ENCODE measurements at regions not wholly inside any gene's neighbourhood (a gene's known extent, or its start where the extent isn't known, plus 50 kb on each side); places are given as distances from the start of the nearest gene placed in this dataset.

DNA sequence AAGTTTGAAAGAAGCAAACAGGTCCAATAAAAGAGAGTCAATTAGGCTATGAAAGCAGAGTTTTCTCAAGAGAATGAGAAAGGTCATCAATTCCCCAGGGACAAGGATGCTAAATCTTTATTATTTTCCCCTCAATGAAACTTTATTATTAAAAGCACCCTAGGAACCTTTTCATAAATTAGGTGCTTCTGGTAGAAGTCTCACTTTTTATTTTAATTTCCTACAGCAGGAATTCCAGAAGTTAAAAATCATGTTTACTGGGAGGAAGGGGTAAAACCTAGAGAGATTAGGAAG lies 223.2 kb upstream of the SOX5 start:
- DNase-seq (ENCODE audit: low read depth), result no peak
- TF ChIP-seq, protein P1, sequence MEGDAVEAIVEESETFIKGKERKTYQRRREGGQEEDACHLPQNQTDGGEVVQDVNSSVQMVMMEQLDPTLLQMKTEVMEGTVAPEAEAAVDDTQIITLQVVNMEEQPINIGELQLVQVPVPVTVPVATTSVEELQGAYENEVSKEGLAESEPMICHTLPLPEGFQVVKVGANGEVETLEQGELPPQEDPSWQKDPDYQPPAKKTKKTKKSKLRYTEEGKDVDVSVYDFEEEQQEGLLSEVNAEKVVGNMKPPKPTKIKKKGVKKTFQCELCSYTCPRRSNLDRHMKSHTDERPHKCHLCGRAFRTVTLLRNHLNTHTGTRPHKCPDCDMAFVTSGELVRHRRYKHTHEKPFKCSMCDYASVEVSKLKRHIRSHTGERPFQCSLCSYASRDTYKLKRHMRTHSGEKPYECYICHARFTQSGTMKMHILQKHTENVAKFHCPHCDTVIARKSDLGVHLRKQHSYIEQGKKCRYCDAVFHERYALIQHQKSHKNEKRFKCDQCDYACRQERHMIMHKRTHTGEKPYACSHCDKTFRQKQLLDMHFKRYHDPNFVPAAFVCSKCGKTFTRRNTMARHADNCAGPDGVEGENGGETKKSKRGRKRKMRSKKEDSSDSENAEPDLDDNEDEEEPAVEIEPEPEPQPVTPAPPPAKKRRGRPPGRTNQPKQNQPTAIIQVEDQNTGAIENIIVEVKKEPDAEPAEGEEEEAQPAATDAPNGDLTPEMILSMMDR (IDR thresholded peaks at IDR 0.05; ENCODE audit: insufficient read depth, low read length), result no peak
- H3K4me3 ChIP-seq (ENCODE audit: low read depth, low read length), result no peak overlapping the region

DNA sequence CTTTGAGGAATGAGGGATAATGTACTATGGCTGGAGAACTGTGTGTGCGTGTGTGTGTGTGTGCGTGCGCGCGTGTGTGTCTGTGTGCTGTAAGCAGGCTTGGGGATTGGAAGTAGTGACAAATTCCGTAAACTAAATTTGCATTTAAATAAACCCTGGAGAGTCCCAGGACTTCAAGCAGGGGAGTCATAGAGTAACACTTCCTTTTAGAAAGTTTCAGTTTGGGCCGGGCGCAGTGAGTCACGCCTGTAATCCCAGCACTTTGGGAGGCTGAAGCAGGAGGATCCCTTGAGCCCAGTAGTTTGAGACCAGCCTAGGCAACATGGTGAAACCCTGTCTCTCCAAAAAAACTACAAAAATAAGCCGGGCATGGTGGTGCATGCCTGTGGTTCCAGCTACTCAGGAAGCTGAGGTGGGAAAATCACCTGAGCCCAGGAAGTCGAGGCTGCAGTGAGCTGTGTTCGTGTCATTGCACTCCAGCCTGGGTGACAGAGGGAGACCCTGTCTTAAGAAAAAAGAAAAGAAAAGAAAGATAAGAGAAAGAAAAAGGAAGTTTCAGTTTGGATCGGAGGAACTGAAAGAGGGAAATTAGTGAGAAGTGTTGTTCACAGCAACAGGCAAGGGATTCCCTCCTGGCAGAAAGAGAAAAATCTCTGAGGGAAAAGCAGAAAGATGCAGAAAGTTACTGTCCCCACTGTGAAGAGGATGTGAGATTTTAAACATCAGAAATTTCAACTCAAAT lies 222.7 kb upstream of the SOX5 start:
- H3K4me3 ChIP-seq (ENCODE audit: low read depth, low read length), result no peak overlapping the region
- no peak for DNase-seq (ENCODE audit: low read depth)
- TF ChIP-seq, protein P1 (IDR thresholded peaks at IDR 0.05; ENCODE audit: insufficient read depth, low read length), result no peak

DNA sequence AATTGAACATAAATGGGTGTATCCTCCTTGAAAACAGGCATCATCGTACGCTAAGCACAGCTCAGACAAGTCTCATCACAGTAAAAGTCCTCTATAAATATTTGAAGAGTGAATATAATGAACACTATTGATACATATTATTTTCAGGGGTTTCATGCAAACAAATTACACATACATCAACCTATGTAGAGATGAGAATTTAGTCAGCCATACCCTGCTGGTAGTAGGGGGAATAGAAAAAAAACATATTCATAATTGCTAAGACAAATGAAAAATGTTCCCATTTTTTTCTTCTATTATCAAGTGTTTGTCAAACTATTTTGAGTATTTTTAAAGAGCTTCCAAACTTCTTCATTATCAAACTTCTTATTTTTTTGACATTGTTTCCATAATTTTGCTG lies 205.6 kb upstream of the SOX5 start:
- no peak overlapping the region for H3K4me3 ChIP-seq (ENCODE audit: low read depth, low read length)
- DNase-seq (ENCODE audit: low read depth), result no peak
- TF ChIP-seq, protein P1 (IDR thresholded peaks at IDR 0.05; ENCODE audit: insufficient read depth, low read length), result no peak

DNA sequence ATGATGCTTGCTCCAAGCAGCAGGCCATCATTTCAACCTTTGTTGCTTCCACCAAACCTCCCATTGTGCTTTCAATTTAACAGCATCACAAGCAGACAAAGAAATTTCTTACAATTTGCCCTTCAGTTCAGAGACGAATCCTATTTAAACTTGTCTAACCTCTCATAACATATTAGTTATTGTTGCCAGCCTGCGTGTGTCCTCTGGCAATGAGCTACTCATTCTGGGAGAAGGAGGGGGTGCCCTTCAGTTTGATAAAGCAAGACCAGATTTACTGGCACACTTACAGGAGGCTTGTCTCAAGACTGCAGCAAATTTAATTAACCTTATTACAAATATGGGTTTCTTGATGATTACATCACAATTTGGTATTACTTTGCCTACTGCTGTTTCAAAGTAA lies 203.6 kb upstream of the SOX5 start:
- no peak overlapping the region for H3K4me3 ChIP-seq (ENCODE audit: low read depth, low read length)
- no peak for DNase-seq (ENCODE audit: low read depth)
- TF ChIP-seq, protein P1 (IDR thresholded peaks at IDR 0.05; ENCODE audit: insufficient read depth, low read length), result no peak

DNA sequence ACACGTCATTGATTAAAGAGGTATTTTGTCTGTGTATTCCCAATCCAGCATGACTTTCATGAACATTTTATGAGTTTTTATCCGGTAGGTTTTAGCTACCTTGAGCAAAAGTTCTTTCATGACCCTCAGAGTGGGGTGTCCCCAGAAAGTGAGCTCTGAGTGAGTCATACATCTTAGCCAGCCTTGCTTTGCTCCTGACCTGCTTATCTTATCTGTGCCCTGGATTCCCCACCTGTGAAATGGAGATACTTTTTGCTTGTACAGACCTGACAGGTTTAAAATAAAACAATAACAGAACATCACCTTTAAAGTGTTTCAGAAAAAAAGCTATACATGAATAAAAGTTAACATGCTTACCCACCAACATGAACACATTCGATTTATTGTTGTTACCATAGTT lies 202.8 kb upstream of the SOX5 start:
- no peak overlapping the region for H3K4me3 ChIP-seq (ENCODE audit: low read depth, low read length)
- TF ChIP-seq, protein P1 (IDR thresholded peaks at IDR 0.05; ENCODE audit: insufficient read depth, low read length), result no peak
- no peak for DNase-seq (ENCODE audit: low read depth)

DNA sequence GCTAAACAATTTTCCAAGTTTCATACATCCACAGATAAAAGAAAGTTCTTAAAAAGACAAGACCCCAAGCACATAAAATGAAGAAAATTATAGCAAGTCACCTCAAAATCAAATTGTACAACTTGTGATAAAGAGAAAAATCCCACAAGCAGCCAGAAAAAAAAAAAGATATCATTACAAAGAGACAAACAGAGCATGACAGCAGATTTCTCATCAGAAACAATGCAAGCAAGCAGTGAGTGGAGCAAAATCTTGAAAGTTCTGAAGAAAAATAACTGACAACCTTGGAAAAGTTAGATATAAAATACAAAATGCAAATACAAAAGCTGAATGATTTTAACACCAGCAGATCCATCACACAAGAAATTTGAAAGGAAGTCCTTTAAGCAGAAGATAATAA lies 194.5 kb upstream of the SOX5 start:
- no peak overlapping the region for H3K4me3 ChIP-seq (ENCODE audit: low read depth, low read length)
- TF ChIP-seq, protein P1 (IDR thresholded peaks at IDR 0.05; ENCODE audit: insufficient read depth, low read length), result no peak
- no peak for DNase-seq (ENCODE audit: low read depth)

DNA sequence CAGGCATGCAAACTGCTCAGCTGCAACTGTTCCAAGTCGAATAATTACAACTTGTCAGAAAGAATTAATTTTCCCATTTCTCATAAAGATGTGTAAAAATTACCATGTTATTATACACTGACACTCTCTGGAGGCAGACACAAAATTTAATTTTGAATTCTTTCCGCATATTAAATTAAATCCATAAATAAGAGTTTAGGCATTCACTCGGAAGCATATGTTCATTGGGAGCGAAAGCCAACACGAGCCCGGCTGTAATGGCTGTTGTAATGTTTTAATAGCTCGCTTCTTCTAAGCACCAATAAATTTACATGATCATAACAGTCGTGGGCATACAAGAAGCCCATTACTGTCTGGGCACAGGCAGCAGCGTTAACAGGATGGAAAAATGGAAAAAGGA lies 189.6 kb upstream of the SOX5 start:
- no peak for DNase-seq (ENCODE audit: low read depth)
- TF ChIP-seq, protein P1 (IDR thresholded peaks at IDR 0.05; ENCODE audit: insufficient read depth, low read length), result no peak

More for the DNA sequence above, 189.6 kb upstream of the SOX5 start:
- H3K4me3 ChIP-seq (ENCODE audit: low read depth, low read length), result no peak overlapping the region

Measured in fibroblast of the aortic adventitia (primary cell).